ENCODE measurements at regions not wholly inside any gene's neighbourhood (a gene's known extent, or its start where the extent isn't known, plus 50 kb on each side); places are given as distances from the start of the nearest gene placed in this dataset.

- TF ChIP-seq, protein P1, sequence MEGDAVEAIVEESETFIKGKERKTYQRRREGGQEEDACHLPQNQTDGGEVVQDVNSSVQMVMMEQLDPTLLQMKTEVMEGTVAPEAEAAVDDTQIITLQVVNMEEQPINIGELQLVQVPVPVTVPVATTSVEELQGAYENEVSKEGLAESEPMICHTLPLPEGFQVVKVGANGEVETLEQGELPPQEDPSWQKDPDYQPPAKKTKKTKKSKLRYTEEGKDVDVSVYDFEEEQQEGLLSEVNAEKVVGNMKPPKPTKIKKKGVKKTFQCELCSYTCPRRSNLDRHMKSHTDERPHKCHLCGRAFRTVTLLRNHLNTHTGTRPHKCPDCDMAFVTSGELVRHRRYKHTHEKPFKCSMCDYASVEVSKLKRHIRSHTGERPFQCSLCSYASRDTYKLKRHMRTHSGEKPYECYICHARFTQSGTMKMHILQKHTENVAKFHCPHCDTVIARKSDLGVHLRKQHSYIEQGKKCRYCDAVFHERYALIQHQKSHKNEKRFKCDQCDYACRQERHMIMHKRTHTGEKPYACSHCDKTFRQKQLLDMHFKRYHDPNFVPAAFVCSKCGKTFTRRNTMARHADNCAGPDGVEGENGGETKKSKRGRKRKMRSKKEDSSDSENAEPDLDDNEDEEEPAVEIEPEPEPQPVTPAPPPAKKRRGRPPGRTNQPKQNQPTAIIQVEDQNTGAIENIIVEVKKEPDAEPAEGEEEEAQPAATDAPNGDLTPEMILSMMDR (conservative IDR thresholded peaks at IDR 0.05), result no peak
- TF ChIP-seq ZFX (IDR thresholded peaks at IDR 0.05), result no peak
Observed at GRCh38 chr2:78290581-78291214, 734.8 kb upstream of the REG3G start.

GRCh38 chr2:78293768-78294167 lies 731.7 kb upstream of the REG3G start:
- no peak overlapping the region for H3K27ac ChIP-seq
- no peak for TF ChIP-seq ZFX (IDR thresholded peaks at IDR 0.05)
- TF ChIP-seq, protein P1 (conservative IDR thresholded peaks at IDR 0.05), result no peak

More at GRCh38 chr2:78290581-78291214, 734.8 kb upstream of the REG3G start:
- no peak overlapping the region for H3K27ac ChIP-seq

- TF ChIP-seq, protein P1 (conservative IDR thresholded peaks at IDR 0.05), result no peak
- TF ChIP-seq ZFX (IDR thresholded peaks at IDR 0.05), result no peak
- H3K27ac ChIP-seq, result no peak overlapping the region
Observed at GRCh38 chr2:78301166-78301789, 724.2 kb upstream of the REG3G start.

GRCh38 chr2:78304678-78305077 lies 720.8 kb upstream of the REG3G start:
- TF ChIP-seq ZFX (IDR thresholded peaks at IDR 0.05), result no peak
- TF ChIP-seq, protein P1 (conservative IDR thresholded peaks at IDR 0.05), result no peak

DNA sequence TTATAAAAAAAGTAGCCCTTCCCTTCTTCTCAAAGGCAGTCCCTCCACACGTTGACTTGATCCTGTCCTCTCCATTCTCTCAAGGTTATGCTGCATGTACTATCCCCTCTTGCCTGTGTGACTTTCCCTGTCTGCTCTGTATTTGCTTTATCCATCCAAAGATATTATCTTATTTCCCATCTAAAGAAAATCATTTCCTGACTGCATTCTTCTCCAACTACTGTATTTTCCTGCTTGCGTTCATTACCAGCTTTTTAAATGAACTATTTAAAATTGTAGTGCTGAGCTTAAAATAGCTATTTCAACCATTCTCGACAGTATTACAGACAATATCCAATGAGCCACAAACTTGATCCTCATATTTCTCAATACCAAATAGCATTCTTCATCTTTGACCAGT lies 716.0 kb upstream of the REG3G start:
- TF ChIP-seq, protein P1 (conservative IDR thresholded peaks at IDR 0.05), result no peak
- TF ChIP-seq ZFX (IDR thresholded peaks at IDR 0.05), result no peak
- no peak overlapping the region for H3K27ac ChIP-seq

More at GRCh38 chr2:78304678-78305077, 720.8 kb upstream of the REG3G start:
- H3K27ac ChIP-seq, result no peak overlapping the region

- TF ChIP-seq, protein P1 (conservative IDR thresholded peaks at IDR 0.05), result no peak
- no peak for TF ChIP-seq ZFX (IDR thresholded peaks at IDR 0.05)
- H3K27ac ChIP-seq, result no peak overlapping the region
Observed at GRCh38 chr2:78315368-78315767, 710.1 kb upstream of the REG3G start.

DNA sequence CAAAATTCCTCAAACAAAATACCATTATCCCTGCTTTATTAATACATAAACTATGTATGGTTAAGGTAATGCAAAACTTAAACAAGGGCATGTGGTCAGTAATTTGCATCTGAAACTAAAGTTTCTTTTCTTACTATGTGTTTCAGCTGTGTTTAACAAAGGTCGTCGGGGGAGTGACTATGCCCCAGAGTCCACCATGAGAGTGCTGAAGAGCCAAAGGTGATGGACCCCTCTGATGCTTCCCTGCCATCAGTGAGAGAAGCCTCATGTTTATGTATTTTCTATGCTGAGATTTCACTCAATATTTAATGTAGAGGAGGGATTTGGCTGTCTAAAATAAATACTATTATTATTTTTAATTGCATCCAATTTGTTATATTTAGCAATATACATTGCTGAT lies 707.2 kb upstream of the REG3G start:
- no peak for TF ChIP-seq ZFX (IDR thresholded peaks at IDR 0.05)
- TF ChIP-seq, protein P1 (conservative IDR thresholded peaks at IDR 0.05), result no peak
- H3K27ac ChIP-seq, result no peak overlapping the region
